ENCODE measurements at regions not wholly inside any gene's neighbourhood (a gene's known extent, or its start where the extent isn't known, plus 50 kb on each side); places are given as distances from the start of the nearest gene placed in this dataset.
"Not testable (repeated sequence)": the region's sequence is repeated elsewhere in the genome, so short reads cannot be mapped to it uniquely, and the experiment has no call there.

- H3K4me1 ChIP-seq (ENCODE audit: control insufficient read depth, insufficient read depth, low read length, poor library complexity, severe bottlenecking): no peaks in the 10 kb centered on the region
- H3K4me3 ChIP-seq (ENCODE audit: insufficient read depth, low read depth, low read length, poor library complexity, severe bottlenecking): no peak overlapping the region
- H3K27ac ChIP-seq (ENCODE audit: insufficient read depth, low read length, poor library complexity, severe bottlenecking): no peak overlapping the region
- H3K9me3 ChIP-seq (ENCODE audit: control insufficient read depth, low read length): no peaks in the 10 kb centered on the region
- no peak for DNase-seq
- no peaks in the 10 kb centered on the region for H3K36me3 ChIP-seq (ENCODE audit: control insufficient read depth, insufficient read depth, low read length)
- no peaks in the 10 kb centered on the region for H3K27me3 ChIP-seq (replicated peaks; ENCODE audit: control insufficient read depth, insufficient read depth, low read length, poor library complexity, severe bottlenecking)
Observed at GRCh38 chr2:193141998-193142397, 947.3 kb upstream of the TMEFF2 start.

DNA sequence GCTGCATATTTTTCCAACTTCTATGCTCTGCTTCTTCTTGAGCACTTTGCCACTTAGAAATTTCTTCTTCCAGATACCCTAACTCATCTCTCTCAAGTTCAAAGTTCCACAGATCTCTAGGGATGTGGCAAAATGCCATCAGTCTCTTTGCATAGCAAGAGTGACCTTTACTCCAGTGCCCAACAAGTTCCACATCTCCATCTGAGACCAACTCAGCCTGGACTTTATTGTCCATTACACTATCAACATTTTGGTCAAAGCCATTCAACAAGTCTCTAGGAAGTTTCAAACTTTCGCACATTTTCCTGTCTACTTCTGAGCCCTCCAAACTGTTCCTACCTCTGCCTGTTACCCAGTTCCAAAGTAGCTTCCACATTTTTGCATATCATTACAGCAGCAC is 946.2 kb upstream of the TMEFF2 start:
- not testable (repeated sequence) for H3K9me3 ChIP-seq (ENCODE audit: control insufficient read depth, low read length); H3K27ac ChIP-seq (ENCODE audit: insufficient read depth, low read length, poor library complexity, severe bottlenecking); H3K4me3 ChIP-seq (ENCODE audit: insufficient read depth, low read depth, low read length, poor library complexity, severe bottlenecking); H3K4me1 ChIP-seq (ENCODE audit: control insufficient read depth, insufficient read depth, low read length, poor library complexity, severe bottlenecking); DNase-seq; H3K27me3 ChIP-seq (replicated peaks; ENCODE audit: control insufficient read depth, insufficient read depth, low read length, poor library complexity, severe bottlenecking); H3K36me3 ChIP-seq (ENCODE audit: control insufficient read depth, insufficient read depth, low read length)

- Histone ChIP-seq H3K27me3 (replicated peaks; ENCODE audit: control insufficient read depth, insufficient read depth, low read length, poor library complexity, severe bottlenecking) (no peaks in the 10 kb centered on the region), H3K36me3 (ENCODE audit: control insufficient read depth, insufficient read depth, low read length) (no peaks in the 10 kb centered on the region), H3K4me1 (ENCODE audit: control insufficient read depth, insufficient read depth, low read length, poor library complexity, severe bottlenecking) (no peaks in the 10 kb centered on the region), H3K27ac (ENCODE audit: insufficient read depth, low read length, poor library complexity, severe bottlenecking) (no peak overlapping the region), H3K9me3 (ENCODE audit: control insufficient read depth, low read length) (no peaks in the 10 kb centered on the region), H3K4me3 (ENCODE audit: insufficient read depth, low read depth, low read length, poor library complexity, severe bottlenecking) (no peak overlapping the region)
- no peak for DNase-seq
Observed at GRCh38 chr2:193124815-193125214, 930.1 kb upstream of the TMEFF2 start.

DNA sequence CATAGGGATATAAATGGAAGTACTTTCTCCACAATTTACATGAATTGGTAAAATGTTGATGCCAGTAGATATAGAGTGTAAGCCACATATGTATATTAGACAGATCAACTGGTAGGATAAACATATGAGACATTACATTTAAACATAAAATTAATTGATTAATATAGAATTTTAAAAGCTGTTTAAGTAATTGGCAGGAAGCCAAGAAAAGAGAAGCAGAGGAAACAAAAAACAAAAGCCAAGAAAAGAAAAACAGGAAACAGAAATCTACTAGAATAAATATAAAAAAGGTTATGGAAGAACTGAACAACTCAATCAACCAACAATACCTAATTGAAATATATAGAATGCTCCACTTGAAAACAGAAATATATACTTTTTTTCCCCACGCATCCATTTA is 920.1 kb upstream of the TMEFF2 start:
- H3K9me3 ChIP-seq (ENCODE audit: control insufficient read depth, low read length): no peaks in the 10 kb centered on the region
- no peaks in the 10 kb centered on the region for H3K4me1 ChIP-seq (ENCODE audit: control insufficient read depth, insufficient read depth, low read length, poor library complexity, severe bottlenecking)

GRCh38 chr2:193112986-193113385 is 918.3 kb upstream of the TMEFF2 start:
- Histone ChIP-seq H3K36me3 (ENCODE audit: control insufficient read depth, insufficient read depth, low read length) (no peaks in the 10 kb centered on the region), H3K27ac (ENCODE audit: insufficient read depth, low read length, poor library complexity, severe bottlenecking) (no peak overlapping the region), H3K9me3 (ENCODE audit: control insufficient read depth, low read length) (no peaks in the 10 kb centered on the region), H3K4me3 (ENCODE audit: insufficient read depth, low read depth, low read length, poor library complexity, severe bottlenecking) (no peak overlapping the region), H3K27me3 (replicated peaks; ENCODE audit: control insufficient read depth, insufficient read depth, low read length, poor library complexity, severe bottlenecking) (no peaks in the 10 kb centered on the region), H3K4me1 (ENCODE audit: control insufficient read depth, insufficient read depth, low read length, poor library complexity, severe bottlenecking) (no peaks in the 10 kb centered on the region)
- no peak for DNase-seq

More for the DNA sequence above, 920.1 kb upstream of the TMEFF2 start:
- Histone ChIP-seq H3K4me3 (ENCODE audit: insufficient read depth, low read depth, low read length, poor library complexity, severe bottlenecking) (no peak overlapping the region), H3K27ac (ENCODE audit: insufficient read depth, low read length, poor library complexity, severe bottlenecking) (no peak overlapping the region), H3K27me3 (replicated peaks; ENCODE audit: control insufficient read depth, insufficient read depth, low read length, poor library complexity, severe bottlenecking) (no peaks in the 10 kb centered on the region), H3K36me3 (ENCODE audit: control insufficient read depth, insufficient read depth, low read length) (no peaks in the 10 kb centered on the region)
- no peak for DNase-seq

DNA sequence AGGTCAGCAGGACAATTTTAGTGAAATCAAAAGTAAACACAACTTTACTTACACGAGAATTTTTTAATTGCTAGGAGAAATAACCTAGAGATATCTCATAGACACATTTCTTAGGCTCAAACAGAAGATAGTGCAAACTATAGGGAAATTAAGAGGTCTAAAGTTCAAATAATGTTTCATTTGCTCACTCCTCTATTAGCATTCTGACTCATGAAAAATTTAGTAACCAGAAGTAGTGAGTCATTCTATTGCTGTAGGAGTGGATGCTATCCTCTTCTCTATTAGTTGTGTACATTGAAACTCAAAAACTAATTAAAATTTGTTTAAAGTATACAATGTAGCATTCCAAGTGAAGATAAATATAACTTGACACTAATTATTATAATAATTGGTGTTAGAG is 908.3 kb upstream of the TMEFF2 start:
- no peak overlapping the region for H3K4me3 ChIP-seq (ENCODE audit: insufficient read depth, low read depth, low read length, poor library complexity, severe bottlenecking)
- H3K9me3 ChIP-seq (ENCODE audit: control insufficient read depth, low read length): no peaks in the 10 kb centered on the region
- DNase-seq: no peak
- H3K27me3 ChIP-seq (replicated peaks; ENCODE audit: control insufficient read depth, insufficient read depth, low read length, poor library complexity, severe bottlenecking): no peaks in the 10 kb centered on the region
- no peaks in the 10 kb centered on the region for H3K36me3 ChIP-seq (ENCODE audit: control insufficient read depth, insufficient read depth, low read length)
- no peaks in the 10 kb centered on the region for H3K4me1 ChIP-seq (ENCODE audit: control insufficient read depth, insufficient read depth, low read length, poor library complexity, severe bottlenecking)
- no peak overlapping the region for H3K27ac ChIP-seq (ENCODE audit: insufficient read depth, low read length, poor library complexity, severe bottlenecking)

DNA sequence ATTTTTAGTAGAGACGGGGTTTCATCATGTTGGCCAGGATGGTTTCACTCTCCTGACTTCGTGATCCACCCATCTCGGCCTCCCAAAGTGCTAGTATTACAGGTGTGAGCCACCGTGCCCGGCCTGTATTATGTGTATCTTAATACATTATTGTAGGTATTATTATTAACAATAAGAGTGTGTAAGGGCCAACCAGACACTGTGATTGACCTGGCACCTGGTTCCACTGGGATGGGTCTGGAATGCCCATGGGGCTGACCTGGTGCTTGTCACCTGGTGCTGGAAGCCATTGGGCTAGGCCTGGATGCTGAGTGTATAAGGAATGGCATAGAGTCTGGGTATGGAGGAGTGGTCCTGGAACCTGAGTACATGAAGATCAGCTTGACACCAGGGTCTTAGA is 906.9 kb upstream of the TMEFF2 start:
- Histone ChIP-seq H3K9me3 (ENCODE audit: control insufficient read depth, low read length) (no peaks in the 10 kb centered on the region), H3K4me1 (ENCODE audit: control insufficient read depth, insufficient read depth, low read length, poor library complexity, severe bottlenecking) (no peaks in the 10 kb centered on the region), H3K27me3 (replicated peaks; ENCODE audit: control insufficient read depth, insufficient read depth, low read length, poor library complexity, severe bottlenecking) (no peaks in the 10 kb centered on the region), H3K27ac (ENCODE audit: insufficient read depth, low read length, poor library complexity, severe bottlenecking) (no peak overlapping the region), H3K4me3 (ENCODE audit: insufficient read depth, low read depth, low read length, poor library complexity, severe bottlenecking) (no peak overlapping the region), H3K36me3 (ENCODE audit: control insufficient read depth, insufficient read depth, low read length) (no peaks in the 10 kb centered on the region)
- DNase-seq: no peak

DNA sequence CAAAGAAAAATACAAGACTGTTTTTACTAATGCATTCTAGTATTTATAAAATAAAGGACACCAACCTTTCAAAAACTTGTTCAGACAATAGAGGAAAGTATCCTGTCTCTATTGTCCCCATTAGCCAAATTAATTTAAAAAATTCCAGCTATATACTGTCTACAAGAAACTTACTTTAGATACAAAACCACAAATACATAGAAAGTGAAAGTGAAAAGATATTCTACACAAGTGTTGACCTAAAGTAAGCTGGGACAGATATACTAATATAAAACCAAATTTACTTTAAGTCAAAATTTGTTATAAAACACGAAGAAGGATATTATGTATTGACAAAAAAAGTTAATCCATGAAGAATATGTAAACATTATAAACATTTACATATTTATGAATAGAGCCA is 893.3 kb upstream of the TMEFF2 start:
- Histone ChIP-seq H3K4me3 (ENCODE audit: insufficient read depth, low read depth, low read length, poor library complexity, severe bottlenecking) (no peak overlapping the region), H3K27me3 (replicated peaks; ENCODE audit: control insufficient read depth, insufficient read depth, low read length, poor library complexity, severe bottlenecking) (no peaks in the 10 kb centered on the region), H3K9me3 (ENCODE audit: control insufficient read depth, low read length) (no peaks in the 10 kb centered on the region), H3K36me3 (ENCODE audit: control insufficient read depth, insufficient read depth, low read length) (no peaks in the 10 kb centered on the region), H3K27ac (ENCODE audit: insufficient read depth, low read length, poor library complexity, severe bottlenecking) (no peak overlapping the region), H3K4me1 (ENCODE audit: control insufficient read depth, insufficient read depth, low read length, poor library complexity, severe bottlenecking) (no peaks in the 10 kb centered on the region)
- no peak for DNase-seq

DNA sequence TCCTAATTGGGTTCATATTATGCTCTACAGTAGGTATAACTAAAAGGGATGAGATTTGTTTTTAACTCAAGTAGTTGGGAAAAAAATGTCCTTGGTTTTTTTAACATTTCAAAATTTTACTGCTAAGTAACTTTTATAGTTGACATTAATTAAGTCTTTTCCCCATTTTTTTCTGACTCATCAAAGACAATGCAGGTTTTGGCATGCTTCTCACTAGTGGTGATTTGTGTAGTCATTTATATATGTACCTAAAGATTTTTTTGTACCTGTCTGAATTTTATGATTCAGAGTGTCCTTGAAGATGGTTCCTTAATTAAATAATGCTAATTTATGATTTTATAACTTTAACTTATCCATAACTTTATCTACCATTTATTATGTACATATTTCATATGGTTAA is 882.3 kb upstream of the TMEFF2 start:
- no peaks in the 10 kb centered on the region for H3K36me3 ChIP-seq (ENCODE audit: control insufficient read depth, insufficient read depth, low read length)
- no peaks in the 10 kb centered on the region for H3K4me1 ChIP-seq (ENCODE audit: control insufficient read depth, insufficient read depth, low read length, poor library complexity, severe bottlenecking)
- H3K27ac ChIP-seq (ENCODE audit: insufficient read depth, low read length, poor library complexity, severe bottlenecking): no peak overlapping the region
- no peak for DNase-seq
- H3K9me3 ChIP-seq (ENCODE audit: control insufficient read depth, low read length): no peaks in the 10 kb centered on the region
- H3K27me3 ChIP-seq (replicated peaks; ENCODE audit: control insufficient read depth, insufficient read depth, low read length, poor library complexity, severe bottlenecking): no peaks in the 10 kb centered on the region
- H3K4me3 ChIP-seq (ENCODE audit: insufficient read depth, low read depth, low read length, poor library complexity, severe bottlenecking): no peak overlapping the region

DNA sequence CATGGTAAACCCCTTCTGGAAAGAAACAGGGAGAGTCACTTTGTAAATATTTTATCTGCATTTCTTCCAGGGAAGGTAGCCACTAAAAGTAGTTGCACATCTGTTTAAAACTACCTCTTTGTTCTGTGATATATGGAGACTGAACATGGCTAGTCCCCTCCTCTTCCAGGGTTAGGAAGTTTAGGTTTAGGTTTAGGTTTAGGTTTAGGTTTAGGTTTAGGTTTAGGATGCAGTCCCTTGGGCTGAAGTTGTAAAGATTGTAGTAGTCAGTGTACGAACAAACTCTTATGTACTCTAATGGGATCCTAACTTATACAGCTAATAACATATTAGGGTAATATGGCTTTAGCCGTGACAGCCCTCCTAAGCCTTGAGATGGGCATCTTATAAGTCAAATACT is 880.2 kb upstream of the TMEFF2 start:
- Histone ChIP-seq H3K4me1 (ENCODE audit: control insufficient read depth, insufficient read depth, low read length, poor library complexity, severe bottlenecking) (no peaks in the 10 kb centered on the region), H3K9me3 (ENCODE audit: control insufficient read depth, low read length) (no peaks in the 10 kb centered on the region), H3K4me3 (ENCODE audit: insufficient read depth, low read depth, low read length, poor library complexity, severe bottlenecking) (no peak overlapping the region), H3K27ac (ENCODE audit: insufficient read depth, low read length, poor library complexity, severe bottlenecking) (no peak overlapping the region), H3K27me3 (replicated peaks; ENCODE audit: control insufficient read depth, insufficient read depth, low read length, poor library complexity, severe bottlenecking) (no peaks in the 10 kb centered on the region), H3K36me3 (ENCODE audit: control insufficient read depth, insufficient read depth, low read length) (no peaks in the 10 kb centered on the region)
- no peak for DNase-seq

DNA sequence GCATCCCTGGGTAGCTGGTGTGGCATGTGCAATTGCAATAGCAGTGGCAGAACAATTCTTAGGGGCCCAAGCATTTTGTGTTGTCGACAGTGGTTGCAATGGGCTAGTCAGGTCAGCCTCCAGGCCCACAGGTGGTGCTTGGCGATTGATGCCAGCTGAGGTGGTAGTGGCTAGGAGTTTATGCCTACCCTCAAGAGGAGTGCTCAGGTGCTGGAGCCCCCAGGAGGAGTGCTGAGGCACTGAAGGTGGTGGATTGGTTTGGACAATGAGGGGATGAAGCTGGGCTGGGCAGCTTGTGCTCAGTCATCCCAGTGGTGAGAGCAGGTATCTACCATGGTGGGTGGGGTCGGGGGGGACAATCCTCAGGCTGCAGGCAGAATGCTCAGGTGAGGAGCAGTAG is 877.9 kb upstream of the TMEFF2 start:
- Histone ChIP-seq H3K9me3 (ENCODE audit: control insufficient read depth, low read length) (no peaks in the 10 kb centered on the region), H3K27ac (ENCODE audit: insufficient read depth, low read length, poor library complexity, severe bottlenecking) (no peak overlapping the region), H3K4me3 (ENCODE audit: insufficient read depth, low read depth, low read length, poor library complexity, severe bottlenecking) (no peak overlapping the region), H3K4me1 (ENCODE audit: control insufficient read depth, insufficient read depth, low read length, poor library complexity, severe bottlenecking) (no peaks in the 10 kb centered on the region), H3K36me3 (ENCODE audit: control insufficient read depth, insufficient read depth, low read length) (no peaks in the 10 kb centered on the region), H3K27me3 (replicated peaks; ENCODE audit: control insufficient read depth, insufficient read depth, low read length, poor library complexity, severe bottlenecking) (no peaks in the 10 kb centered on the region)
- no peak for DNase-seq
